GM23248 (cell line): ENCODE measurements at regions not wholly inside any gene's neighbourhood (a gene's known extent, or its start where the extent isn't known, plus 50 kb on each side); places are given as distances from the start of the nearest gene placed in this dataset.

Experiments used
- DNase-seq: peaks from one replicate; pipeline ENCODE4 v3.0.0-alpha.2; 2015
- H2AFZ ChIP-seq: fragments of 200-600 bp; sonication (generic); 2 replicates; pipeline ENCODE4 v1.6.1; 2016; ENCODE audit warnings: antibody characterized with exemption
- H3F3A ChIP-seq: fragments of 200-600 bp; sonication (generic); 2 replicates; pipeline ENCODE4 v1.6.1; 2016; ENCODE audit warnings: mild to moderate bottlenecking, antibody characterized with exemption, mixed run types; ENCODE audit not compliant: insufficient read depth
- H3K27ac ChIP-seq: fragments of 200-600 bp; sonication (generic); 2 replicates; pipeline ENCODE4 v1.5.1; 2016; ENCODE audit warnings: mild to moderate bottlenecking
- H3K27me3 ChIP-seq: fragments of 200-600 bp; sonication (generic); replicated peaks from 2 replicates; pipeline ENCODE4 v1.6.1; 2016; ENCODE audit warnings: mild to moderate bottlenecking; ENCODE audit not compliant: insufficient read depth
- H3K36me3 ChIP-seq: fragments of 200-600 bp; sonication (generic); 2 replicates; pipeline ENCODE4 v1.6.1; 2016; ENCODE audit warnings: low read depth, mild to moderate bottlenecking
- H3K4me1 ChIP-seq: fragments of 200-600 bp; sonication (generic); 2 replicates; pipeline ENCODE4 v1.6.1; 2016; ENCODE audit warnings: mild to moderate bottlenecking; ENCODE audit not compliant: insufficient read depth
- H3K4me2 ChIP-seq: fragments of 200-600 bp; sonication (generic); one replicate; pipeline ENCODE4 v1.6.1; 2016; ENCODE audit warnings: mild to moderate bottlenecking; ENCODE audit not compliant: unreplicated experiment
- H3K4me3 ChIP-seq: fragments of 200-600 bp; sonication (generic); 2 replicates; pipeline ENCODE4 v1.5.1; 2016; ENCODE audit warnings: mild to moderate bottlenecking
- H3K79me2 ChIP-seq: fragments of 200-600 bp; sonication (generic); 2 replicates; pipeline ENCODE4 v1.6.1; 2016; ENCODE audit warnings: mild to moderate bottlenecking; ENCODE audit not compliant: insufficient read depth
- H3K9ac ChIP-seq: fragments of 200-600 bp; sonication (generic); 2 replicates; pipeline ENCODE4 v1.6.1; 2016; ENCODE audit warnings: mild to moderate bottlenecking
- H3K9me2 ChIP-seq: fragments of 200-600 bp; sonication (generic); 2 replicates; pipeline ENCODE4 v1.6.1; 2016; ENCODE audit warnings: mixed run types, mild to moderate bottlenecking, moderate library complexity; ENCODE audit not compliant: insufficient read depth
- H3K9me3 ChIP-seq: fragments of 200-600 bp; sonication (generic); one replicate; pipeline ENCODE4 v1.6.1; 2017; ENCODE audit warnings: low read depth
- H4K20me1 ChIP-seq: fragments of 200-600 bp; sonication (generic); 2 replicates; pipeline ENCODE4 v1.6.0; 2016; ENCODE audit not compliant: insufficient read depth
- EZH2 ChIP-seq: fragments of 200-600 bp; sonication (generic); IDR thresholded peaks from 2 replicates; pipeline ENCODE4 v1.6.1; 2018; ENCODE audit warnings: antibody characterized with exemption, mild to moderate bottlenecking; ENCODE audit not compliant: insufficient read depth, poor library complexity, severe bottlenecking
- EZH2phosphoT487 ChIP-seq: fragments of 200-600 bp; sonication (generic); IDR thresholded peaks from 2 replicates; pipeline ENCODE4 v1.6.1; 2018; ENCODE audit warnings: antibody characterized with exemption, moderate library complexity, mild to moderate bottlenecking, low read depth; ENCODE audit not compliant: insufficient read depth
- WGBS, 2 experiments: methylation state at CpG; one replicate each; pipeline ENCODE4 v1.1.6; 2015 to 2017; ENCODE audit warnings: low lambda C conversion rate in 2 of 2, low coverage in 1 of 2; ENCODE audit errors: missing lambda C conversion rate in 2 of 2; 5-methylcytosine and 5-hydroxymethylcytosine counted together
- in situ Hi-C: fragments of 300-500 bp; cut with MboI; formaldehyde crosslinking; loops from 2 replicates; pipeline ENCODE4 v1.15.0; 2020

DNA sequence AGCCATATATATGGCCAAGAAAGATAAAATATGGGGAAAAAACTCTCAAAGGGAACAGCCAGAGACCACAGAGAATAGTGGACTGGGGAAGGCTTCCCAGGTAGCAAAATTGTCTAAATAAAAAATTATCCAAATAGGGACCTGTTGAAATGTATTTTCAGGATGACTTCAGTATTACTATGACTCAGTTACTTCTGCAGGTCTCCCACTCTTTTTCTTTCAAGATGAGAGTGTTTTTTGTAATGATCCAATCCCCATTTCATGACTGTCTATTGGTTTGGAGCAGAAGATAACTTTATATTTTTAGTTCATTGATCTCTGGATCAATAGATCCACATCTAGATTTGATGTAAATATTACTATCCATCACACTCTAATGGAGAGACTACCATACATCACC, 372.1 kb upstream of the EMCN start:
- Histone ChIP-seq H3K4me2 (no peak overlapping the region), H3K9ac (no peak overlapping the region), H3K4me1 (no peaks in the 10 kb centered on the region), H3K27me3 (no peaks in the 10 kb centered on the region), H3K9me2 (no peaks in the 10 kb centered on the region), H2AFZ (no peak overlapping the region), H3K36me3 (no peaks in the 10 kb centered on the region), H3K27ac (no peak overlapping the region), H3K79me2 (no peaks in the 10 kb centered on the region), H4K20me1 (no peaks in the 10 kb centered on the region), H3F3A (no peaks in the 10 kb centered on the region), H3K4me3 (no peak overlapping the region), H3K9me3 (no peaks in the 10 kb centered on the region)
- in situ Hi-C loops: no loop called here
- no peak for DNase-seq
- TF ChIP-seq EZH2 (no peak), EZH2phosphoT487 (no peak)

- no peak for TF ChIP-seq EZH2
- no peak for TF ChIP-seq EZH2phosphoT487
- H4K20me1 ChIP-seq: no peaks in the 10 kb centered on the region
- no peaks in the 10 kb centered on the region for H3F3A ChIP-seq
- H3K79me2 ChIP-seq: no peaks in the 10 kb centered on the region
- WGBS, 2 experiments: 28 to 31% methylated on average over 2 of the region's 2 CpGs
- no peak overlapping the region for H3K4me2 ChIP-seq
- H3K9me3 ChIP-seq: no peaks in the 10 kb centered on the region
- no peaks in the 10 kb centered on the region for H3K9me2 ChIP-seq
- in situ Hi-C loops: no loop called here
- H2AFZ ChIP-seq: no peak overlapping the region
- H3K4me1 ChIP-seq: no peaks in the 10 kb centered on the region
- no peak overlapping the region for H3K9ac ChIP-seq
- DNase-seq: no peak
- H3K4me3 ChIP-seq: no peak overlapping the region
- H3K36me3 ChIP-seq: no peaks in the 10 kb centered on the region
- no peak overlapping the region for H3K27ac ChIP-seq
- no peaks in the 10 kb centered on the region for H3K27me3 ChIP-seq
Observed at GRCh38 chr4:100889401-100889800, 371.6 kb upstream of the EMCN start.

- H3F3A ChIP-seq: no peaks in the 10 kb centered on the region
- no peaks in the 10 kb centered on the region for H3K79me2 ChIP-seq
- H3K9me3 ChIP-seq: no peaks in the 10 kb centered on the region
- no peak overlapping the region for H2AFZ ChIP-seq
- H3K36me3 ChIP-seq: no peaks in the 10 kb centered on the region
- no peaks in the 10 kb centered on the region for H3K9me2 ChIP-seq
- no peaks in the 10 kb centered on the region for H3K27me3 ChIP-seq
- in situ Hi-C loops: no loop called here
- H3K27ac ChIP-seq: no peak overlapping the region
- H3K4me2 ChIP-seq: no peak overlapping the region
- no peaks in the 10 kb centered on the region for H4K20me1 ChIP-seq
- no peak for DNase-seq
- H3K9ac ChIP-seq: no peak overlapping the region
- TF ChIP-seq EZH2phosphoT487 (no peak), EZH2 (no peak)
- H3K4me1 ChIP-seq: no peaks in the 10 kb centered on the region
- H3K4me3 ChIP-seq: no peak overlapping the region
Observed at GRCh38 chr4:100882661-100883060, 364.8 kb upstream of the EMCN start.

DNA sequence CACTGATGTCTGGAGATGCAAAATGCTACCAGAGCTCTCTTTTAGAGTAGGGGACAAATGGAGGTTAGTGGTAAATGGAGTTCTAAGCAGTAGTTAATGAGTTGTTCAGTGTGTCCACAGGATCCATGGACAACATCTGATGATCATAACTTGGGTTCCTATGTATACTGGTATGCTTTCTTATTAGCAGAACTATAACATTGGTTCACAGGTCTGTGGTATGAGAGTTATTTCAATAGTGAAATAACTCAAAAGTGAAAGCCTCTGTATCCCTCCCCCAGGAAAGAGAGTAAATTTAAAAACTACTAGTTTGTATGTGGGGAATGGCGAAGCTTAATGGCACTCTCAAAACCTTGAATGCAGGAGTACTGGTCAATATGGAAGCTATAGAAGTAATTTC, 363.5 kb upstream of the EMCN start:
- Histone ChIP-seq H3K36me3 (no peaks in the 10 kb centered on the region), H3K4me2 (no peak overlapping the region), H3F3A (no peaks in the 10 kb centered on the region), H3K4me1 (no peaks in the 10 kb centered on the region), H3K27ac (no peak overlapping the region), H3K9ac (no peak overlapping the region), H2AFZ (no peak overlapping the region), H3K79me2 (no peaks in the 10 kb centered on the region), H3K9me3 (no peaks in the 10 kb centered on the region), H4K20me1 (no peaks in the 10 kb centered on the region), H3K9me2 (no peaks in the 10 kb centered on the region), H3K4me3 (no peak overlapping the region), H3K27me3 (no peaks in the 10 kb centered on the region)
- no peak for DNase-seq
- WGBS, 2 experiments: 70 to 74% methylated on average over 1 of the region's 1 CpG
- TF ChIP-seq EZH2phosphoT487 (no peak), EZH2 (no peak)
- in situ Hi-C loops: no loop called here

GRCh38 chr4:100880011-100880410, 362.2 kb upstream of the EMCN start:
- H3K9me3 ChIP-seq: no peaks in the 10 kb centered on the region
- no peak overlapping the region for H3K27ac ChIP-seq
- no peaks in the 10 kb centered on the region for H3K27me3 ChIP-seq
- H3K36me3 ChIP-seq: no peaks in the 10 kb centered on the region
- H3F3A ChIP-seq: no peaks in the 10 kb centered on the region
- no peak overlapping the region for H3K4me3 ChIP-seq
- 80 to 82% methylated on average over 1 of the region's 1 CpG for WGBS, 2 experiments
- no peak for DNase-seq
- no peaks in the 10 kb centered on the region for H3K79me2 ChIP-seq
- no peaks in the 10 kb centered on the region for H3K9me2 ChIP-seq
- H2AFZ ChIP-seq: no peak overlapping the region
- no peak overlapping the region for H3K9ac ChIP-seq
- no peaks in the 10 kb centered on the region for H3K4me1 ChIP-seq
- H4K20me1 ChIP-seq: no peaks in the 10 kb centered on the region
- H3K4me2 ChIP-seq: no peak overlapping the region
- TF ChIP-seq EZH2 (no peak), EZH2phosphoT487 (no peak)
- in situ Hi-C loops: no loop called here
